GM13976 (cell line): ENCODE measurements at regions not wholly inside any gene's neighbourhood (a gene's known extent, or its start where the extent isn't known, plus 50 kb on each side); places are given as distances from the start of the nearest gene placed in this dataset.

ENCODE experiments used
- DNase-seq: peaks from one replicate; pipeline ENCODE4 v3.0.0; 2012; ENCODE audit warnings: low spot score
- CTCF ChIP-seq: IDR thresholded peaks from 2 replicates; pipeline ENCODE4 v1.5.1; 2012; ENCODE audit warnings: borderline replicate concordance, mild to moderate bottlenecking; ENCODE audit not compliant: insufficient read depth; ENCODE audit errors: extremely low read depth, missing control alignments, control extremely low read depth
- in situ Hi-C: fragments of 300-500 bp; cut with MboI; formaldehyde crosslinking; loops from one replicate; pipeline ENCODE4 v1.12.0; 2022; ENCODE audit warnings: low sequenced_read_pairs, mixed read lengths, inconsistent platforms; ENCODE audit not compliant: unreplicated experiment

GRCh38 chr3:152104847-152105415 is 163.8 kb upstream of the MBNL1 start:
- DNase-seq: no peak
- no peak for TF ChIP-seq CTCF
- in situ Hi-C loops: no loop called here

GRCh38 chr3:152105446-152105845 is 163.3 kb upstream of the MBNL1 start:
- no peak for TF ChIP-seq CTCF
- in situ Hi-C loops: no loop called here
- DNase-seq: no peak

GRCh38 chr3:152109038-152109437 is 159.7 kb upstream of the MBNL1 start:
- no peak for TF ChIP-seq CTCF
- DNase-seq: no peak
- in situ Hi-C loops: no loop called here

GRCh38 chr3:152113413-152113812 is 155.3 kb upstream of the MBNL1 start:
- TF ChIP-seq CTCF: no peak
- in situ Hi-C loops: no loop called here
- DNase-seq: no peak

- in situ Hi-C loops: no loop called here
- no peak for TF ChIP-seq CTCF
- DNase-seq: no peak
Observed at GRCh38 chr3:152113992-152114651, 154.6 kb upstream of the MBNL1 start.

- TF ChIP-seq CTCF: no peak
- no peak for DNase-seq
- in situ Hi-C loops: no loop called here
Observed at GRCh38 chr3:152120601-152121269, 148.0 kb upstream of the MBNL1 start.
